Endothelial cell of umbilical vein (primary cell): ENCODE measurements at regions not wholly inside any gene's neighbourhood (a gene's known extent, or its start where the extent isn't known, plus 50 kb on each side); places are given as distances from the start of the nearest gene placed in this dataset.

ENCODE experiments used
- BruUV-seq: library from RNA; stranded (reverse); fragments of 400-500 nt; replicated peaks from 2 replicates; lab custom pipeline; 2021; lab: Mats Ljungman, UMichigan
- CTCF ChIA-PET: fragments of 300-600, 350-600 bp; sonication (Branson Sonifier 250); formaldehyde crosslinking; loops from one replicate; lab custom pipeline; 2021; ENCODE audit warnings: antibody characterized with exemption, inconsistent platforms; lab: Charles Lee
- POLR2A ChIA-PET: fragments of 300-600, 350-600 bp; sonication (Branson Sonifier 250); formaldehyde crosslinking; loops from one replicate; lab custom pipeline; 2021; ENCODE audit warnings: antibody characterized with exemption, inconsistent platforms; lab: Charles Lee
- DNase-seq: peaks from one replicate; pipeline ENCODE4 v3.0.0-alpha.2; 2011; ENCODE audit warnings: low read depth, low spot score
- FAIRE-seq: peaks from 2 replicates; lab custom pipeline; 2011; peaks lifted over from hg19 to GRCh38; lab: Jason Lieb, UNC
- H2AFZ ChIP-seq: 2 replicates; pipeline ENCODE4 v1.6.0; 2012; ENCODE audit warnings: low read depth, low read length, control low read depth, inconsistent platforms
- H3K27ac ChIP-seq: 2 replicates; pipeline ENCODE4 v1.5.1; 2011; ENCODE audit warnings: low read depth, mild to moderate bottlenecking, control low read depth, low read length, moderate library complexity; ENCODE audit not compliant: insufficient read depth
- H3K27me3 ChIP-seq, 2 experiments: 2 replicates each; pipeline versions ENCODE4 v1.6.0 to v1.6.1; 2011; ENCODE audit warnings: low read length in 2 of 2, mixed read lengths in 1 of 2; ENCODE audit not compliant: control insufficient read depth in 2 of 2, insufficient read depth in 2 of 2
- H3K36me3 ChIP-seq, 2 experiments: 2 replicates in 1 of 2; 3 replicates in 1 of 2; pipeline ENCODE4 v1.5.1; 2011; ENCODE audit warnings: low read length in 2 of 2, mild to moderate bottlenecking in 1 of 2, moderate library complexity in 1 of 2; ENCODE audit not compliant: control insufficient read depth in 2 of 2, insufficient read depth in 2 of 2; ENCODE audit errors: extremely low read depth in 1 of 2
- H3K4me1 ChIP-seq: 3 replicates; pipeline ENCODE4 v1.5.1; 2011; ENCODE audit warnings: mild to moderate bottlenecking, low read length; ENCODE audit not compliant: control insufficient read depth, insufficient read depth; ENCODE audit errors: extremely low read depth
- H3K4me2 ChIP-seq: 2 replicates; pipeline ENCODE4 v1.6.1; 2011; ENCODE audit warnings: low read length, control low read depth, mixed read lengths; ENCODE audit not compliant: insufficient read depth
- H3K4me3 ChIP-seq, 3 experiments: fragments of 200-600 bp in 1 of 3; sonication (generic), shearing (Covaris generic) in 1 of 3; replicated peaks in 1 of 3; 2 replicates each; pipeline ENCODE4 v1.5.1; 2011 to 2016; ENCODE audit warnings: control low read depth in 3 of 3, low read length in 3 of 3, mild to moderate bottlenecking in 2 of 3, inconsistent platforms in 1 of 3, low read depth in 1 of 3, moderate library complexity in 1 of 3; ENCODE audit not compliant: insufficient read depth in 1 of 3
- H3K79me2 ChIP-seq: 2 replicates; pipeline ENCODE4 v1.6.0; 2012; ENCODE audit warnings: low read length, inconsistent platforms; ENCODE audit not compliant: control insufficient read depth, insufficient read depth
- H3K9ac ChIP-seq: replicated peaks from 2 replicates; pipeline ENCODE3; 2011; ENCODE audit warnings: low read length, control low read depth; ENCODE audit not compliant: insufficient read depth; ENCODE audit errors: extremely low read depth
- H3K9me1 ChIP-seq: replicated peaks from 3 replicates; pipeline ENCODE4 v1.6.0; 2011; ENCODE audit warnings: mild to moderate bottlenecking, low read length; ENCODE audit not compliant: control insufficient read depth, insufficient read depth; ENCODE audit errors: extremely low read depth
- H3K9me3 ChIP-seq: replicated peaks from 2 replicates; pipeline ENCODE4 v1.5.1; 2012; ENCODE audit warnings: low read length, inconsistent platforms; ENCODE audit not compliant: control insufficient read depth, insufficient read depth
- H4K20me1 ChIP-seq: replicated peaks from 2 replicates; pipeline ENCODE3; 2011; ENCODE audit warnings: mild to moderate bottlenecking, low read length; ENCODE audit not compliant: control insufficient read depth, insufficient read depth; ENCODE audit errors: extremely low read depth
- CTCF ChIP-seq, 2 donors: IDR thresholded peaks; 1 replicate in 1 of 2; 2 replicates in 1 of 2; pipeline ENCODE4 v1.5.1; 2011; ENCODE audit warnings: low read length in 2 of 2, mild to moderate bottlenecking in 2 of 2, moderate library complexity in 2 of 2, control low read depth in 1 of 2, inconsistent platforms in 1 of 2, low read depth in 1 of 2; ENCODE audit not compliant: insufficient read depth in 1 of 2; ENCODE audit errors: extremely low read depth in 1 of 2
- EZH2 ChIP-seq: IDR thresholded peaks from 2 replicates; pipeline ENCODE4 v1.6.1; 2012; ENCODE audit warnings: borderline replicate concordance, low read depth, mild to moderate bottlenecking, moderate library complexity, low read length, inconsistent platforms; ENCODE audit not compliant: severe bottlenecking
- FOS ChIP-seq: IDR thresholded peaks from 2 replicates; pipeline ENCODE4 v1.6.1; 2011; ENCODE audit warnings: mild to moderate bottlenecking, low read length, moderate library complexity, borderline replicate concordance; ENCODE audit not compliant: insufficient read depth
- GATA2 ChIP-seq: IDR thresholded peaks from 2 replicates; pipeline ENCODE4 v1.7.0; 2011; ENCODE audit warnings: low read depth, mild to moderate bottlenecking, moderate library complexity, mixed read lengths, low read length; ENCODE audit not compliant: insufficient read length, insufficient read depth
- JUN ChIP-seq: IDR thresholded peaks from 2 replicates; pipeline ENCODE4 v1.6.1; 2011; ENCODE audit warnings: borderline replicate concordance, low read depth; ENCODE audit not compliant: insufficient read length, insufficient read depth
- MAX ChIP-seq: IDR thresholded peaks from 2 replicates; pipeline ENCODE4 v1.6.1; 2011; ENCODE audit not compliant: insufficient read depth, insufficient read length
- MYC ChIP-seq: IDR thresholded peaks from one replicate; pipeline ENCODE4 v1.6.1; 2011; ENCODE audit warnings: mild to moderate bottlenecking, low read depth, low read length
- POLR2A ChIP-seq: IDR thresholded peaks from 2 replicates; pipeline ENCODE4 v1.6.1; 2012; ENCODE audit warnings: low read depth, mild to moderate bottlenecking, control low read depth, low read length
- POLR2AphosphoS5 ChIP-seq: IDR thresholded peaks from 2 replicates; pipeline ENCODE4 v1.6.1; 2012; ENCODE audit warnings: low read depth, mild to moderate bottlenecking, control low read depth, low read length, moderate library complexity; ENCODE audit not compliant: insufficient read depth
- dilution Hi-C: fragments of 300-500 bp; cut with MboI; formaldehyde crosslinking; loops from one replicate; pipeline ENCODE4 v1.15.0; 2019; ENCODE audit warnings: low sequenced_read_pairs; ENCODE audit not compliant: extremely low pct_ligation_motif_present
- intact Hi-C: fragments of 100-400 bp; cut with micrococcal nuclease; formaldehyde crosslinking; loops from one replicate; pipeline ENCODE4 v1.10.0; 2022

GRCh38 chr20:55253781-55254180 is 751.5 kb downstream of the CBLN4 start:
- Histone ChIP-seq H3K4me1 (no peaks in the 10 kb centered on the region), H3K4me2 (no peak overlapping the region), H3K79me2 (no peaks in the 10 kb centered on the region), H3K27ac (no peak overlapping the region), H4K20me1 (no peaks in the 10 kb centered on the region), H3K36me3 (no peaks in the 10 kb centered on the region), H3K9me3 (peaks cover 5% of the 10 kb centered on the region), H2AFZ (no peak overlapping the region), H3K27me3 (no peaks in the 10 kb centered on the region), H3K4me3 (no peak overlapping the region), H3K9me1 (no peaks in the 10 kb centered on the region), H3K9ac (no peak overlapping the region)
- intact Hi-C loops, result no loop called here
- DNase-seq, result no peak
- POLR2A ChIA-PET, result no interaction called here
- TF ChIP-seq FOS, result no peak
- TF ChIP-seq JUN, result no peak
- CTCF ChIA-PET, result no interaction called here
- no peak for FAIRE-seq
- dilution Hi-C loops, result no loop called here
- BruUV-seq, result no TSS peak

- intact Hi-C loops, result no loop called here
- Histone ChIP-seq H4K20me1 (no peaks in the 10 kb centered on the region), H3K27ac (no peak overlapping the region), H3K9me3 (peaks cover 5% of the 10 kb centered on the region), H3K27me3 (no peaks in the 10 kb centered on the region), H3K36me3 (no peaks in the 10 kb centered on the region), H3K9ac (no peak overlapping the region), H3K9me1 (no peaks in the 10 kb centered on the region), H3K79me2 (no peaks in the 10 kb centered on the region), H3K4me1 (no peaks in the 10 kb centered on the region), H2AFZ (no peak overlapping the region), H3K4me2 (no peak overlapping the region), H3K4me3 (no peak overlapping the region)
- DNase-seq (no peak), FAIRE-seq (no peak)
- no TSS peak for BruUV-seq
- dilution Hi-C loops, result no loop called here
- TF ChIP-seq CTCF (IDR thresholded peaks at IDR 0.05; ENCODE audit: extremely low read depth in 1 of 2, insufficient read depth in 1 of 2, low read depth in 1 of 2, low read length in 2 of 2) (no peak), JUN (no peak), MYC (no peak), EZH2 (no peak), POLR2A (no peak), MAX (no peak), GATA2 (no peak), FOS (no peak), POLR2AphosphoS5 (no peak)
- CTCF ChIA-PET, result no interaction called here
- POLR2A ChIA-PET, result no interaction called here
Observed at GRCh38 chr20:55252521-55252920, 752.8 kb downstream of the CBLN4 start.
